ENCODE measurements at regions not wholly inside any gene's neighbourhood (a gene's known extent, or its start where the extent isn't known, plus 50 kb on each side); places are given as distances from the start of the nearest gene placed in this dataset.

DNA sequence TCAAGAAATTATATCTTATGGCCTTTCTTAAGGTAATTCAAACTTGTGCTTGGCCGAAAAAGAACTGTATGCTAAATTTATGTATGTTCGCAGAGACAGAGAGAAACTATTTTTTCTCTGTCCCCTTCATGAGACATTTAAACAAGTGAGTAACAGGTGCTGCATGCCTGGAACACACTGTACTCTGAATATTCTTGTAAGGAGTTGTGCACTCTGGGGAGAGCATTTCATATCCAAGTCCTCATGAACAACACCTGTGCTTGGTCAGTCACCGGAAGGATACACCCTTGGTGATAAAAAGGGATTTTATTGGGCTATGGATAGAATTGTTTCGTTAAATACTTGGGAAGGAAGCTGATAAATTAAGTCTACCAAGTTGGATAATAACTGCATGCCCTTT lies 220.8 kb upstream of the NRIP1 start:
- no peak for DNase-seq (ENCODE audit: low spot score in 2 of 2)
- no peak overlapping the region for H3K4me3 ChIP-seq
- TF ChIP-seq POLR2AphosphoS5 (IDR thresholded peaks at IDR 0.05): no peak
- TF ChIP-seq POLR2A (IDR thresholded peaks at IDR 0.05): no peak
- TF ChIP-seq EP300 (IDR thresholded peaks at IDR 0.05): no peak
- no peaks in the 10 kb centered on the region for H3K9me3 ChIP-seq
- 94% methylated on average over 4 of the region's 4 CpGs for WGBS
- no peak overlapping the region for H3K27ac ChIP-seq
- no peaks in the 10 kb centered on the region for H3K4me1 ChIP-seq
- no peaks in the 10 kb centered on the region for H3K36me3 ChIP-seq
- H3K27me3 ChIP-seq: no peaks in the 10 kb centered on the region

DNA sequence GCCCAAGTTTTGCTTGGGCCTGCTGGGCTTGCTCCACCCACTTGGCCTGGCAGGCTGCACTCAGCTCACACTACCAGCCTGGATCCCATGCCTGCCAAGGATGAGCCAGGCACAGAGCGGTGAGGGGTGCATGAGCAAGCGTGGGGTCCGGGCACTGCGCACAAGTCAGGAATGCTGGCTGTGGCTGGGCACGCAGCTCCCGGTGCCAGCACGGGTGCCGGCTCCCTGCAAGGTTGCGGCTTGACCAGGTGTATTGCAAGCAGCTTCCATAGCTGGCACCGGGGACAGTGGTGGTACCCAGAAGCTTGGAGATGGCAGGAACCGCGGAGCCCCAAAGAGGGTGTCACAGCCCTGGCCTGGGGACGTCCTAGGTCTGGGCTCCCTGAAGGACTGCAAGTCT lies 224.4 kb upstream of the NRIP1 start:
- no peaks in the 10 kb centered on the region for H3K36me3 ChIP-seq

DNA sequence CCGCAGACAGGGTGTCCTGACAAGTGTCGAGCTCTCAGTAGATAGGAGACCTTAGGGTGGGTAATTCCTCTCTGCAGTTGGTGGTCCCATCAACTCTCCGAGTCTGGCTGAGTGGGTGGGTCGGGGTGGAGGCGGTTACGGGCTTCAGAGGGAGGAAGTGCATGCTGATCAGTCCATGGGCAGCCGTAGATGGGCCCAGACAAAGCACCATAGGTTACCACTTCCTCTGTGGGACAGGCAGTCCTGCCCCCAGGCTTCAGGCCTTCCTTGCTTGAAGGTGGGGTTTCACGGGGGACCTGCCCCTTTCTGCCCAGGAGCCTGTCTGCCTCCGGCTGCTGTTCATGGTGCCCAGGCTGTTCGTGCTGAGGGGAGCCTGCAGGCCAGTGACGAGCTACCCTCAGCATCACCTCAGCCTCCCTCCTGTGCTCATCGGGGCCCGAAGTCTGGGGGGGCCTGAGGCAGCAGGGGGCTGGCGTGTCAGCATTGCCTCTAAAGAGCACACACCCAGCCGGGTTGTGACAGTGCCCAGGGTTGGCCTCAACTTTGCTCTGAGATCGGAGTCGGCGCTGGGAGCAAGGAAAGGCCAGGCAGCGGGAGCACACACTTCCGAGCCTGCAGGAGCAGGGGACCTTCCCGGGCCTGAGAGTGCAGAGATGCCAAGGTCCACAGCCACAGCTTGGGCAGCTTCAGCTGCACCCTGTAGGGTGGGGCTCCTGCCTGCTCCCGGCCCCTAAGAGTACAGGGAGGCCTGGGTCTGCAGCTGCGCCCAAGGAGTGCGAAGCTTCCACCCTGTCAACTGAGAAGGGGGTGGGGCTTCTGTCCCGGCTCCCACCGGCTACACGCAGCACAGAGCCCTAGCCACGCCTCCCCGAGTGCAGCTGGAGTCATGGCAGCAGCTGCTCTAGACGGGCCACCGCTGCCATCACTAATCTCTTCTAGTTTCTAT lies 225.4 kb upstream of the NRIP1 start:
- H3K9me3 ChIP-seq: no peaks in the 10 kb centered on the region
- WGBS: 86% methylated on average over 14 of the region's 31 CpGs
- H3K4me1 ChIP-seq: peaks cover 6% of the 10 kb centered on the region
- TF ChIP-seq EP300 (IDR thresholded peaks at IDR 0.05): no peak
- no peak for TF ChIP-seq POLR2A (IDR thresholded peaks at IDR 0.05)
- TF ChIP-seq, protein P1, sequence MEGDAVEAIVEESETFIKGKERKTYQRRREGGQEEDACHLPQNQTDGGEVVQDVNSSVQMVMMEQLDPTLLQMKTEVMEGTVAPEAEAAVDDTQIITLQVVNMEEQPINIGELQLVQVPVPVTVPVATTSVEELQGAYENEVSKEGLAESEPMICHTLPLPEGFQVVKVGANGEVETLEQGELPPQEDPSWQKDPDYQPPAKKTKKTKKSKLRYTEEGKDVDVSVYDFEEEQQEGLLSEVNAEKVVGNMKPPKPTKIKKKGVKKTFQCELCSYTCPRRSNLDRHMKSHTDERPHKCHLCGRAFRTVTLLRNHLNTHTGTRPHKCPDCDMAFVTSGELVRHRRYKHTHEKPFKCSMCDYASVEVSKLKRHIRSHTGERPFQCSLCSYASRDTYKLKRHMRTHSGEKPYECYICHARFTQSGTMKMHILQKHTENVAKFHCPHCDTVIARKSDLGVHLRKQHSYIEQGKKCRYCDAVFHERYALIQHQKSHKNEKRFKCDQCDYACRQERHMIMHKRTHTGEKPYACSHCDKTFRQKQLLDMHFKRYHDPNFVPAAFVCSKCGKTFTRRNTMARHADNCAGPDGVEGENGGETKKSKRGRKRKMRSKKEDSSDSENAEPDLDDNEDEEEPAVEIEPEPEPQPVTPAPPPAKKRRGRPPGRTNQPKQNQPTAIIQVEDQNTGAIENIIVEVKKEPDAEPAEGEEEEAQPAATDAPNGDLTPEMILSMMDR (IDR thresholded peaks at IDR 0.05): no peak
- TF ChIP-seq POLR2AphosphoS5 (IDR thresholded peaks at IDR 0.05): no peak
- no peaks in the 10 kb centered on the region for H3K27me3 ChIP-seq
- no peaks in the 10 kb centered on the region for H3K36me3 ChIP-seq
- H3K4me3 ChIP-seq: no peak overlapping the region
- no peak overlapping the region for H3K27ac ChIP-seq
- no peak for DNase-seq (ENCODE audit: low spot score in 2 of 2)

More for the DNA sequence above, 224.4 kb upstream of the NRIP1 start:
- no peaks in the 10 kb centered on the region for H3K9me3 ChIP-seq
- TF ChIP-seq, protein P1 (IDR thresholded peaks at IDR 0.05): no peak
- TF ChIP-seq EP300 (IDR thresholded peaks at IDR 0.05) (no peak), POLR2AphosphoS5 (IDR thresholded peaks at IDR 0.05) (no peak), POLR2A (IDR thresholded peaks at IDR 0.05) (no peak)
- no peak overlapping the region for H3K27ac ChIP-seq
- WGBS: 96% methylated on average over 4 of the region's 13 CpGs
- peaks cover 6% of the 10 kb centered on the region for H3K4me1 ChIP-seq
- no peak overlapping the region for H3K4me3 ChIP-seq
- DNase-seq (ENCODE audit: low spot score in 2 of 2): no peak
- H3K27me3 ChIP-seq: no peaks in the 10 kb centered on the region

DNA sequence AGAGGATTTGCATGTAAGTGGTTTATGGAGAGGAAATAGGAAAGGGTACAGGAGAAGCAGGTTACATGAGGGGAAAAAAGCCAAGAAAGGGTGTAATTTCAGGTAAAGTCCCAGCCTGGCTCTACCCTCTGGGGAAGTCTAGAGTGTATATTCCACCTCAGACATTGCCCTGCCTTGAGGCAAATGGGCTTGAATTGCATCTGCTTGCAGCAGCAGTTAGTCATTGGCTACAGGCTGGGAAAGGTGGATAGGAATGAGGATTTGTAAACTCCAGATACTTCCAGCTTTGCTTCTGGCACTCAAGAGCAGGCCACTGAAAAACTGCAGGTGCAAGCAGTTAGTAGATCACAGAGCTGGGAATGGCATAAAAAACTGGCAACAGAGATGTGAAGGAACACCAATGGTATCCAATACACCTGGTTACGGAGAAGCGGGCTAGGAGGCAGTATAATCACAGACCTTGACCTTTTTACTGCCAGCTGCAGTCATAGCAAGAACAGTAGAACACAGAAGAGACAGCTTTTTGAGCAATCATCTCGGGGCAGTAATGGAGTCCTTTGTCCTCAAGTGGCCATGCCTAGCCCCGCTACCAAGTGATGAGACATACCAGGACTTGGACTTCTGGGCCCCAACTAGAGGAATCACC lies 226.9 kb upstream of the NRIP1 start:
- Histone ChIP-seq H3K36me3 (no peaks in the 10 kb centered on the region), H3K4me3 (no peak overlapping the region), H3K27ac (no peak overlapping the region), H3K27me3 (no peaks in the 10 kb centered on the region), H3K9me3 (no peaks in the 10 kb centered on the region), H3K4me1 (peaks cover 6% of the 10 kb centered on the region)
- TF ChIP-seq, protein P1 (IDR thresholded peaks at IDR 0.05): no peak
- no peak for TF ChIP-seq POLR2AphosphoS5 (IDR thresholded peaks at IDR 0.05)
- TF ChIP-seq POLR2A (IDR thresholded peaks at IDR 0.05): no peak
- no peak for TF ChIP-seq EP300 (IDR thresholded peaks at IDR 0.05)
- WGBS: 83% methylated on average over 4 of the region's 4 CpGs
- no peak for DNase-seq (ENCODE audit: low spot score in 2 of 2)

DNA sequence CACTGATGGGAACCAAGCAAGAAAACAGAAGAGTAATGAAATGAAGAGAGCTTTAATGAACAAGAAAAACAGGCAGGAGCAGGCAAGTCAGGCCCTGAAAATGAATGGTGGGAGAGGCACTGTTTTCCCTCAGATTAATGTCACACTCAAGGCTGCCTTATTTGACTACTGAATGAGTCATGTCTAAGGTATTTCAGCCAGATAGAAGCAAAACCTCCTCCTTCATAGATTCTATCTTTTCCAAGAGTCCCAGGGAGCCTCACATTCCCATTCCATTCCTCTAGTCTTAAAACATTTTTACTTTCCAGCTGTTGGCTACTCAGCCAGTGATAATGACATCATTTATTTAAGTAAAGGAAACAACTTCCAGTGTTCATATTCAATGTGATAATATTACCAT lies 228.4 kb upstream of the NRIP1 start:
- Histone ChIP-seq H3K4me1 (peaks cover 6% of the 10 kb centered on the region), H3K27ac (no peak overlapping the region)

More for the DNA sequence above, 228.4 kb upstream of the NRIP1 start:
- Histone ChIP-seq H3K4me3 (no peak overlapping the region), H3K27me3 (no peaks in the 10 kb centered on the region), H3K36me3 (no peaks in the 10 kb centered on the region), H3K9me3 (no peaks in the 10 kb centered on the region)
- TF ChIP-seq, protein P1 (IDR thresholded peaks at IDR 0.05): no peak
- TF ChIP-seq POLR2AphosphoS5 (IDR thresholded peaks at IDR 0.05) (no peak), POLR2A (IDR thresholded peaks at IDR 0.05) (no peak), EP300 (IDR thresholded peaks at IDR 0.05) (no peak)
- no peak for DNase-seq (ENCODE audit: low spot score in 2 of 2)

Measured in suprapubic skin (tissue), 4 donors.